GM13976 (cell line): ENCODE measurements at regions not wholly inside any gene's neighbourhood (a gene's known extent, or its start where the extent isn't known, plus 50 kb on each side); places are given as distances from the start of the nearest gene placed in this dataset.
A peak's percentile ranks its signal among the peaks of the same experiment; 100 is the strongest.

Experiments
- DNase-seq: peaks from one replicate; pipeline ENCODE4 v3.0.0; 2012; ENCODE audit warnings: low spot score
- in situ Hi-C: fragments of 300-500 bp; cut with MboI; formaldehyde crosslinking; loops from one replicate; pipeline ENCODE4 v1.12.0; 2022; ENCODE audit warnings: low sequenced_read_pairs, mixed read lengths, inconsistent platforms; ENCODE audit not compliant: unreplicated experiment
- TF ChIP-seq, protein P1 (sequence below): IDR thresholded peaks from 2 replicates; pipeline ENCODE4 v1.5.1; 2012; ENCODE audit warnings: borderline replicate concordance, mild to moderate bottlenecking; ENCODE audit not compliant: insufficient read depth; ENCODE audit errors: extremely low read depth, missing control alignments, control extremely low read depth

- TF ChIP-seq, protein P1, sequence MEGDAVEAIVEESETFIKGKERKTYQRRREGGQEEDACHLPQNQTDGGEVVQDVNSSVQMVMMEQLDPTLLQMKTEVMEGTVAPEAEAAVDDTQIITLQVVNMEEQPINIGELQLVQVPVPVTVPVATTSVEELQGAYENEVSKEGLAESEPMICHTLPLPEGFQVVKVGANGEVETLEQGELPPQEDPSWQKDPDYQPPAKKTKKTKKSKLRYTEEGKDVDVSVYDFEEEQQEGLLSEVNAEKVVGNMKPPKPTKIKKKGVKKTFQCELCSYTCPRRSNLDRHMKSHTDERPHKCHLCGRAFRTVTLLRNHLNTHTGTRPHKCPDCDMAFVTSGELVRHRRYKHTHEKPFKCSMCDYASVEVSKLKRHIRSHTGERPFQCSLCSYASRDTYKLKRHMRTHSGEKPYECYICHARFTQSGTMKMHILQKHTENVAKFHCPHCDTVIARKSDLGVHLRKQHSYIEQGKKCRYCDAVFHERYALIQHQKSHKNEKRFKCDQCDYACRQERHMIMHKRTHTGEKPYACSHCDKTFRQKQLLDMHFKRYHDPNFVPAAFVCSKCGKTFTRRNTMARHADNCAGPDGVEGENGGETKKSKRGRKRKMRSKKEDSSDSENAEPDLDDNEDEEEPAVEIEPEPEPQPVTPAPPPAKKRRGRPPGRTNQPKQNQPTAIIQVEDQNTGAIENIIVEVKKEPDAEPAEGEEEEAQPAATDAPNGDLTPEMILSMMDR = no peak
- DNase-seq = no peak
- in situ Hi-C loops = no loop called here
Observed at GRCh38 chr3:127478922-127479321, 111.6 kb downstream of the TPRA1 start.

GRCh38 chr3:127477396-127477795 lies 113.1 kb downstream of the TPRA1 start:
- DNase-seq = no peak
- TF ChIP-seq, protein P1 = no peak
- in situ Hi-C loops = no loop called here

- TF ChIP-seq, protein P1 = no peak
- in situ Hi-C loops = no loop called here
- no peak for DNase-seq
Observed at GRCh38 chr3:127476936-127477335, 113.6 kb downstream of the TPRA1 start.

- TF ChIP-seq, protein P1 = no peak
- no peak for DNase-seq
- in situ Hi-C loops = no loop called here
Observed at GRCh38 chr3:127475975-127476705, 114.4 kb downstream of the TPRA1 start.

DNA sequence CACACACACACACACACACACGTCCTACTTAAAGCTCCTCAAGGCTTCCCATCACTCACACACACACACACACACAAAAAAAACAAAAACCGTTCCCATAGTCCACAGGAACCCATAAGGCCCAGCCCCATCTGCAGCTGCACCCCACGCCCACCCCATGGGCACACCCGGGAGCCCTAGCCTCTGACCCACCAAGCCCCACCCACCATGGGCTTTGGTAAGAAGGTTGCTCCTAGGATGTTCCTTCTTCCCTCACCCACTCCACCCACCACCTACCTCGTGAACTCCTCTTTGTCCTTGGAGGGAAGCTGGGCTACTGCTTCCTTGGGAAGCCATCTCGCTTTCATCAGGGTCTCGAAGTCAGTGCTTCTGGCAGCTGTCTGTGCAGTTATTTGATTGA lies 115.1 kb downstream of the TPRA1 start:
- in situ Hi-C loops = no loop called here
- no peak for DNase-seq
- TF ChIP-seq, protein P1 = no peak

DNA sequence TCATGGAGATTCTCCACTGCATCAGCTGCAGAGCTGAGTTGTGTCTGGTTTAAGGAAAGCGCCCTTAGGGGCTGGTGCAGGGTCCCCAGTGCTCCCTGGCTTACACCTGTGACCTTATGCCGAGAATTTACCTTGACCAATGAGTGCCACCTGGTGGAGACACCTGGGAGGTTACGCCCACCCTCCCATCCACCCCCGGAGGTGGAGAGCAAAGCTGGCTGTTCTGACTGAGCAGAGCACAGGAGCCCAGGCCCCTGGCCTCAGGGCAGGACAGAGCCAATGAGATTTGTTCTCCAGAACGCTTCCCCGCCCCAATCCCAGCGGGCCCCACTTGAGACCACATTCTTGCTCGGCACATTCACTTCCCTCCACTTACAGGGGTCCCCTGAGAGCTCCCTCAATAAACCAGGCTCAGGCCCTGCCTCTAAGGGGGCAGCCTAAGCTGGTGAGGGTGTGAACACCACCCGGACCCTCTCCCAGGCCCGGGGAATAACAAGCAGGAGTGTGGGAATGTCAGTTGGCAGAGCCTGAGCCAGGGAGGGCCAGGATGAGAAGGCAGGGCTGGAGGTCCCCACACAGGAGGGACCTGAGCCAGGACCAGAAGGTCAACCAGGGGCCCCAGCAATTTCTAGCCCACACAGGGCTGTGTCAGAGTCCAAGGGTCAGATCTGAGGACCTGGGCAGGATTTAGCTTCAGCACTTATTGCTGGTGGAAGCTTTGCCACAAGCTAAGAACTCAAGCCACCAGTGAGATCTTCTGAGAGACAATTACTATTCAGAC lies 117.1 kb downstream of the TPRA1 start:
- DNase-seq = peak; percentile 64
- TF ChIP-seq, protein P1 = peak; percentile 26
- in situ Hi-C loops = no loop called here
